Fibroblast of the aortic adventitia (primary cell): ENCODE measurements at regions not wholly inside any gene's neighbourhood (a gene's known extent, or its start where the extent isn't known, plus 50 kb on each side); places are given as distances from the start of the nearest gene placed in this dataset.
A peak's percentile ranks its signal among the peaks of the same experiment; 100 is the strongest.

ENCODE experiments used
- DNase-seq: peaks from one replicate; pipeline ENCODE4 v3.0.0-alpha.2; 2010; ENCODE audit warnings: low read depth
- H3K4me3 ChIP-seq: 2 replicates; pipeline ENCODE4 v1.5.1; 2011; ENCODE audit warnings: low read depth, mild to moderate bottlenecking, control low read depth, low read length, moderate library complexity
- TF ChIP-seq, protein P1 (sequence below): IDR thresholded peaks from 2 replicates; pipeline ENCODE4 v1.5.1; 2011; ENCODE audit warnings: mild to moderate bottlenecking, low read length, control low read depth, inconsistent platforms; ENCODE audit not compliant: insufficient read depth

DNA sequence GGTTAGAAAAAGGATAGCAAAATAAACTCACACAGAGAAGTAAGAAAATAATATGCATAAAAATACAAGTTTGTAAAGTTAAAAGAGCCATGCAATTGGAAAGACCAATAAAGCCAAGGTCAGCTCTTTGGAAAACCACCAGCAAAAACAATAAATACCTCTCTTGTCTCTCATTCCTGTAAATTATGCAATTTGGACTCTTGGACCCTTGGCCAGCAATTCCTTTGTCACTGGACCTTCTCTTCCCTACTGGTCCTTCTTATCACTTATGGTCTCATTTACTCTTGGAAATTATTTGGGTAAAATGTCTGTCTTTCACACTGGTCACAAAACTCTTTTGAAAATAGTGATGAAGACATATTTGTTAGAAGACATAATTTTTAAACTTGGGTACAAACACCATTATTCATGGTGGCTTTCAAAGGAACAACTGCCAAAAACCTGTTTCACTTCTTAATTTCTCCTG lies 379.5 kb downstream of the TMEM232 start:
- TF ChIP-seq, protein P1, sequence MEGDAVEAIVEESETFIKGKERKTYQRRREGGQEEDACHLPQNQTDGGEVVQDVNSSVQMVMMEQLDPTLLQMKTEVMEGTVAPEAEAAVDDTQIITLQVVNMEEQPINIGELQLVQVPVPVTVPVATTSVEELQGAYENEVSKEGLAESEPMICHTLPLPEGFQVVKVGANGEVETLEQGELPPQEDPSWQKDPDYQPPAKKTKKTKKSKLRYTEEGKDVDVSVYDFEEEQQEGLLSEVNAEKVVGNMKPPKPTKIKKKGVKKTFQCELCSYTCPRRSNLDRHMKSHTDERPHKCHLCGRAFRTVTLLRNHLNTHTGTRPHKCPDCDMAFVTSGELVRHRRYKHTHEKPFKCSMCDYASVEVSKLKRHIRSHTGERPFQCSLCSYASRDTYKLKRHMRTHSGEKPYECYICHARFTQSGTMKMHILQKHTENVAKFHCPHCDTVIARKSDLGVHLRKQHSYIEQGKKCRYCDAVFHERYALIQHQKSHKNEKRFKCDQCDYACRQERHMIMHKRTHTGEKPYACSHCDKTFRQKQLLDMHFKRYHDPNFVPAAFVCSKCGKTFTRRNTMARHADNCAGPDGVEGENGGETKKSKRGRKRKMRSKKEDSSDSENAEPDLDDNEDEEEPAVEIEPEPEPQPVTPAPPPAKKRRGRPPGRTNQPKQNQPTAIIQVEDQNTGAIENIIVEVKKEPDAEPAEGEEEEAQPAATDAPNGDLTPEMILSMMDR: no peak
- DNase-seq: no peak
- H3K4me3 ChIP-seq: no peak overlapping the region

DNA sequence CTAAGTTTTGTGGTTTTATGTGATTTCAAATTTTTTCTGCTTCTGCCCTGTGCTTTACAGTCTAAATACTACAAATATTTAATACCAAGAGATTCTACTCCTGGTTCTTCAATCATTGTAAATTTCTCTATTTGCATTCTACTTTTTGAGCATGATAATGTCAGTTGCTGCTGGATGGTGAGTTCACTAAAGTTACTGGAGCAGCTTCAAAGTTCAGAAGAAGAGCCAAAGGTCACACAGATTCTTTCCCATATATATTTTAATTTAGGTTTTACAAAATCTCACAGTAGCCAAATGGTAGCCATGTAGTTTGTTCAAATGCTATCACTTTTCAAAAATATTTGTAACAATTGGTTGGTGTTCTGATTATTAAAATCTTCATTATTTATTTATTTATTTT lies 378.7 kb downstream of the TMEM232 start:
- no peak for DNase-seq
- TF ChIP-seq, protein P1: no peak
- H3K4me3 ChIP-seq: no peak overlapping the region

DNA sequence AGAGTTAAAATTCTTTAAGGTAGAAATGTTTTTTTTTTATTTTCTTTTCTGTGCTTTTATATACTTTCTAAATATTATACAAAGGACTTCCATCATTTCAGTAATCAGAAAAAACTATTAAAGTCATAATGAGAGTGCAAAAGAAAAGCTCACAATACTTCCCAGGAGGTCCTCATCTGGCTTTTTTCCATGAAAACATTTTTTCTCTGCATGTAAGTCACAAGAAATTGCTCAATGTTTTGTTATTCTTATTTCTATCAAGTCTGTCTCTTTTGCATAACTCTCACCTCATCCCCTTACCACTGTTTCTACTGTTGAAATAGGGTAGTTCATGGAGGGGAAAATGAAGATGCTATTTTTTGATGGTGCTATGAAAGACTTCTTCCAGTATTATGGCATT lies 375.0 kb downstream of the TMEM232 start:
- TF ChIP-seq, protein P1: no peak
- H3K4me3 ChIP-seq: no peak overlapping the region
- DNase-seq: no peak

DNA sequence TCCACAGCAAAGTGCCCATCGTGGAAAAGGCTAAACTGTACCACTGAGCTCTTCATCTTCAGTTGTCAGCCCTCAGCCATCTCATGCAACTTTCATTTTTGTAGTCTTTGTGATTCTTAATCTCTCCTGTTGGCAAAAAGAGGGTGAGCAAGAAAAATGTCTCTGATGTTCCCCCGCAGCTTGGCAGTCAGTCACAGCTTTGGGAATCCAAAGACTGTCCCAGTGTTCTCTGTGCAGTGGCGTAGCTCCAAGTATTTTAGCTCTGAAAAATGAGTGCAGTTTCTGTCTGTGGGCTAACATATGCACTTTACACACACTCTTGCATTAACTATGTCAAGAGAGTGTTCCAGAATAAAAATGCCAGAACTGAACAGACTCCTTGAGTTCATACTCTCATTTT lies 372.2 kb downstream of the TMEM232 start:
- TF ChIP-seq, protein P1: no peak
- no peak overlapping the region for H3K4me3 ChIP-seq
- peak; percentile 16 for DNase-seq

DNA sequence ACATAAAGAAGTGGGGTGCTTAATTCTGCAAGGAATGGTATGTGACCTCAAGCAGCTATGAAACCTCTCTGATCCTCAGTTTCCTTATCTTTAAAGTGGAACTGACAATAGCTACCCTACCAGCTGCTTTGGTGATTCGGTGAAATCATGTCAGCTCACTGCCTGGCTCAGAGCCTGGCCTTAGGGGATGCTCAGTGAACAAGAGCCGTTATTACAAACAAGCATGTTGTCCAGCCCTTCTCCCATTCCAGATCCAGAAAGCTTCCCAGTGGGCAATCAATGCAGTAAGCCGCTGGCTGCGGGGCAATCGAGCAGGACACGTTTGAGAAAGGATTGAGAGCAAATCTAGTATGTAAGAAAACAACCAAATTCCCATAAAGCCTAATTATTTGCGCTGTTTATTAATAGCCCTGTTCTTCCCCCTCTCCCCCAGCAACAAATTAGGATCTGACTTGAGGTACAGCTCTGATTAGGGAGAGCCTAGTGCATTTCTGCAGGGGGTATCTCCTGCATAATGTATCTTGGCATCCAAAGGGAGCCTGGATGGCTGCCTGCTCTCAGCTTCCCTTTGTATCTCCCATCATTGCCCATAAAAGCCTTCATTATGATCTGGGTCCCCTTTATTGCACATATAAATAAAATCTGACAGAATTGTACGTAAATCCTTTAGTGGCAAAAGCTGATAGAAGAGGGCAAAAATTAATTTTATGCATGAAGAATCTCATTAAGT lies 371.4 kb downstream of the TMEM232 start:
- no peak for DNase-seq
- H3K4me3 ChIP-seq: no peak overlapping the region
- TF ChIP-seq, protein P1: no peak

DNA sequence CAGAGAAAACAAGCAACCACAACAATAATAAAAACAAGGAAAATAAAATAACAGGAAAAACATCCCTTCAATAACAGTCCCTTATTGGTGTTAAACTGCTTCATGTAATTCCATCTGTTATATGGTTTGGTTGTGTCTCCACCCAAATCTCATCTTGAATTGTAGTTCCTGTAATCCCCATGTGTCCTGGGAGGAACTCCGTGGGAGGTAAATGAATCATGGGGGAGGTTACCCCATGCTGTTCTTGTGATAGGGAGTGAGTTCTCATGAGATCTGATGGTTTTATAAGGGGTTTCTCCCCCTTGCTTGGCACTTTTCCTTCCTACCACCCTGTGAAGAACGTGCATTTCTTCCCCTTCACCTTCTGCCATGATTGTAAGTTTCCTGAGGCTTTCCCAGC lies 369.8 kb downstream of the TMEM232 start:
- no peak overlapping the region for H3K4me3 ChIP-seq
- no peak for DNase-seq
- TF ChIP-seq, protein P1: no peak

DNA sequence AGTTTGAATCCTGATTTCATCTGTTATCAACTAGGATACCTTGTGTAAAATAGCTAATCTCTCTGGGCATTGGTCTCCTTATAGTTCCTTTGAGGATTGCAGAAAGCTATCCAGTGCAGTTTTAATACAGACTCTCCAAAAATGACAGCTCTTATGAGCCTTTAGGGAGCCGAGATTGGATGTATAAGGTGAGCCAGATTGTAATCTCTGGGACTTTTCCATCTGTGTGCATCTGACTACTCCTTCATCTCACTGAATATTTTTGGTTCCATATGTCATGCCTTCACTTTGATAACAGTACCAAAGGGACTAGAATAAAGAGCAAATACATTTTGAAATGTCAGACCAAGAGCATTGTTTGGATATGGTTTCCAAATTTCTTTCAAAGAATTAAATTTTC lies 367.2 kb downstream of the TMEM232 start:
- no peak for DNase-seq
- H3K4me3 ChIP-seq: no peak overlapping the region
- TF ChIP-seq, protein P1: no peak
